UCSD-AML1 (cell line): ENCODE measurements at regions not wholly inside any gene's neighbourhood (a gene's known extent, or its start where the extent isn't known, plus 50 kb on each side); places are given as distances from the start of the nearest gene placed in this dataset.

Experiments
- DNase-seq: peaks from one replicate; lab custom pipeline; 2025; ENCODE audit not compliant: unreplicated experiment; lab: John Stamatoyannopoulos, UW

DNA sequence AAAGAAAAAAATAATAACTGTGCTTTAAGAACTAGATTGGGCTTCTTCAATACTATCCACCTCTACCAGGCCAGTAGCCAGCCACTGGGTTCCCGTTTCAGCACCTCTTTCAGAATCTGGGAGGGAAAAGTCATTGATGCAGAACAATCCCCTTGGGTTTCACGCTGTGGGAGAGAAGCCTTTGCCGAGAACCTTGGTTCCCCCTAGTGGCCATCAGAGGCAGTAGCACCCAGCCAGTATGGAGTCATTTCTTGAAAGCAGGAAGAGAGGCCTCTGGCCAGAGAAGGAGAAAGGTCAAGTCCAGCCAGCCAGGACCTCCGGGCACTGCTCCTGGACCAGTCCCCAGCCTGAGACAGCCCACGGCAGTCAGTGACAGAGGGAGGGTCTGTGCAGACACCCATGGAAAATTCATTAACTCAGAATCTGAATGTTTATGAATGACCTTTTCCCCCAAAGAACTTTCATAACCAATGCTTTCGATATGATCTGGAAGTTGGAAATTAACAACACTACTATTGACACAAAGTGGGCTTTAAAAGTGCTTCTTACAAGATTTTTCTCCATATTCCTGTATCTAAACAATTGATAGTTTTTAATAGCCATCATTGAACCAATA, 51.2 kb upstream of the CDH5 start:
- DNase-seq, result peak; percentile 41

- DNase-seq, result no peak
Observed at GRCh38 chr16:66311306-66311705, 55.2 kb upstream of the CDH5 start.

DNA sequence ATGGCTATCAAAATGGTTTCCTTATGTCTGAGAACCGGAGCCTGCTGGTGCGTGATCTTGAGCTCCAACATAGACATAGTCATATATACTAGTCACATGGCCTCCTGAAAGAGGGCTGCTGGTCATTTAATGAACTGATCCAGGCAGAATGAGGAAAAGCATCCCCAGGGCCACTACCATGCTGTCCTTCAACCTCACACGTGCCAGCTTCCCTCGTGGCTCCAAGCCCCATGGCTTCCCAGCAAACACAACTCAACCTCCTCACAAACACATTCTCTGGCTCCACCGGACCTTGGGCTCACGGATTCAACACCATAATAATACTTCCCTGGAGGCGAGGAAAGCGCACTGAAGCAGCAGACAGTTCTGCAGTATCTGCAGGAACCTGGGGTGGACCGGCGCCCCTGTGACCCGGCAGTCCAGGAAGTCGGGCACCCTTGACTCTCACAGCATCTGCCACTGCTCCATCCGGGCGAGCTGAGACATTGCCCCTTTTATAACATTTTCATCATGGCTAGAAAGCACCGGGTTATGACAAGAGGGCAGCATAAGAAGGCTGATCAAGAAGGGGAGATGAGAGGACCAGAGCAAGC, 57.2 kb upstream of the CDH5 start:
- no peak for DNase-seq

DNA sequence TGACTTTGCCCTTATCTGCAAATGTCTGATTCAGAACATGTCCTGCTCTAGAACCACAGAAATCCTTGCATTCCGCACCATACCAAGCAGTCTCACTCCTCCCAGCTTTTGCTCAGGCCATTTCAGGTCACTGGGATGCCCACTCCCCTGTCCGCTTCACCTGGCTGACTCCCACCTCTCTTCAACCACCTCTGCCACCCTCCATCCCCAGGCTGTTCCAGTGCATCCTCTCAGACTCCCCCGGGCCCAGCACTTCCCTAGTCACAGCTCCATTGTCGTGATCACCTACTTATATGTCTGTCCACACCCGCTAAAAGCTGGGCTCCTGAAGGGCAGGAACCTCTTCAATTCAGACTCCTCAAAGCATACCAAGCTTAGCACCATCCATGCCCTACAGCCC, 58.4 kb upstream of the CDH5 start:
- no peak for DNase-seq

GRCh38 chr16:66306366-66307150, 59.9 kb upstream of the CDH5 start:
- DNase-seq, result no peak

- DNase-seq, result no peak
Observed at GRCh38 chr16:66304961-66305360, 61.5 kb upstream of the CDH5 start.

GRCh38 chr16:66304151-66304550, 62.3 kb upstream of the CDH5 start:
- no peak for DNase-seq

GRCh38 chr16:66300501-66300900, 66.0 kb upstream of the CDH5 start:
- no peak for DNase-seq

DNA sequence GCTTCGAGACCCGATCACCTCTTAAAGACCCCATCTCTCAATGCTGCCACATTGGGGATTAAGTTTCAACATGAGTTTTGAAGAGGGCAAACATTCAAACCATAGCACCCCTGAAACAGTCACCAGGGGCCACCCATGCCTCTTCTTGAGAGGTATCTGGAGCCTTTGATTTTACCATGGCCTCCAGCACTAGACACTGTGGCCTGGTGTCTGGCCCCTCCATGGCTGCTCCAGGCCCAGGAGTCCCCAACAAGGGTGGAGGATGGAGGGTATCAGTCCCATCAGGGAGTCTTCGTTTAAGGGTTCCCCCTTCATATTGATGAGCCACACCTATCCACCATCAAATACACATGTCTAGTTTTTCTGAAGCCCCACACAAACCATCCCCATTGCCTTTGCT, 66.5 kb upstream of the CDH5 start:
- no peak for DNase-seq

GRCh38 chr16:66299349-66299748, 67.1 kb upstream of the CDH5 start:
- peak; percentile 31 for DNase-seq

DNA sequence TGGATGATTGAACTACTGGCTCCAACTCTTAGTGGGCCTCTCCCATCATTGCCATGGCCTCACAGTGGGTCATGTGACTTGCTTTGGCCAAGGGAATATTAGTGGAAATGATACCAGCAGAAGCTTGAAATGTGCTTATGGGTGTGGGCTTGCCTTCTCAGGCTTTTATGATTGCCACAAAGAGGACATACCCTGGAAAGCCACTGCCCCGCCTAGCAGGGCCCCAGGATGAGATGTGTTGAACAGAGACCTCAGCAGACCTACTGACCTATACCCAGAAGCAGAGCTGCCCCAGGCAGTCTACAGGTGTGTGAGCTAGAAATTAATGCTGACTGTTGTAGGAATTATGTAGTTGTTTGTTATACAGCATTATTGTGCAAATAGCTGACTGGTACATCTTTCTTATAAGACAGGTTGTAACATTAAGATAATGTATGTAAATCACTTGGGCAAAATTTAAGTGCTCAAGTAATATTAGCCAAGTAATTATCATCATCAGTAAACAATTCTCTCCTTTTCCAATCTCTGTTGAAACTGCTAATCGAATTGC, 67.8 kb upstream of the CDH5 start:
- DNase-seq, result no peak

DNA sequence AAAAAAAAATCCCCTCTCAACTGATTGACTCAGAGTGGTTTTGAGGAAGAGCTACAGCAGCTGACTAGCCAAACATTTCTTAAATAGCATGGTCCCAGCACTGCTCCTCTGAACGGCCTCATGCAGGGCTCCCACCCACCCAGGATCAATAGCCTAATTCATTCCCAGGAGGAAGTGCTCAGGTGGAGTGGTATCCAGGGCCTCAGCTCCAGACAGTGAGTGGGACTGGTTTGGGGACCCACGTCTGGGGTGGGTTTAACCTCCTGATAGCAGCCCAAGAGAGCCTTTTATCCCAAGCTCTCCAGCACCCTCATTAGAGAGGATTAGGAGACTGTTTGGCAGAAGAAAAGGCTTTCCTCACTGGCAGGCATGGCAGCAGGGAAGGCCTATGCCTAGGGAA, 68.5 kb upstream of the CDH5 start:
- DNase-seq, result no peak

DNA sequence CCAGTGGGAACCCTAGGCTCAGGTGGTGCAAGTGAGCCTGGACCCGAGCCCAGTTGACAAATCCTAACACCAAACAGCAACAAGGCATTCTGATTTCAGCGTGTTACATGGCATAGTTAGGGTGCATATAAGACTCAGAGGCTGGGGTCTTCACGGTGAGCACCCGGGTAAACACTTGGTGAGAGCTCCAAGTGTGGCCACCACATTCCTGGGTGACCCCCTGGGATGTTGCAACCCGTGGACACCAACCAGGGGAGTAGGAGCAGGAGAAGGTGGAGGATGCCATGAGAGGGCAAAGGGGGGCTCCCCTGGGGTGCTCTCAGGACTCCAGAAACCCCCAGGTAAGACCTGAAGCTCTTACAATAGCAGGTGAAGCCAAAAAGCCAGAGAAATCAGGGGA, 69.9 kb upstream of the CDH5 start:
- DNase-seq, result no peak

DNA sequence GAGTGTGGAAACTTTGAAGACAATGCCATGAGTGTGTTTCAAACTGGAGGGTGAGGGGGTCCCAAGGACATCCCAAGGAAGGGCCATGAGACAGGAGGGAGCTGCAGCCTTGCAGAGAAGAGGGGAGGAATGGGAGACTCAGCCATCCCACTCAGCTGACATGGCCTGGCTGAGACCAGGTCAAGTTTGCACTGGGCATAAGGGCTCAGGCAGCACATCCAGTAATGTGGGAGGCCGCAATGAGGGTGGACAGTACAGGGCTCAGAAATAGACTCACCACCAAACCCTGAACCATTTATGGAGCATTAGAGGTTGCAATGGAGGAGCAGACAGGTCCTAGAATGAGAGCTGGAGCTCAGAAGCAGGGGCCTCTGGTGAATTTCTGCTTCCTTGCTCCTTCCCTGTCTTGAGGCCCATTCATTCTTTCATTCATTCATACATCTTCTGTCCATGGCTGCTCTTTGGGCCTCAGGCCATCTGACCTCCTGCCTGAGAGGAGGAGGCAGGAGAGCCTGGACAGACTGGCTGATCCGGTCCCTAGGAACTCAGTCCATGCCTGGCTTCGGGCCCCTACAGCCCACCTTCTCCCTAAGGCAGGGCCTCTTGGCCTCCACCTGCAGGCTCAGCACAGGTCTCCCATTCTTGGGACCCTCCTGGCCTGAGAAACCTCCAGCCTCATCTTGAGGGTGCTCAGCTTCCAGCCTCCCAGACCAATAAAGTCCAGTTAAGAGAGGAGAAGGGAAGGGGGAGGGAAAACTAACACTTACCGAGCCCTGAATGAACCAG, 70.5 kb upstream of the CDH5 start:
- no peak for DNase-seq

- DNase-seq, result no peak
Observed at GRCh38 chr16:66295213-66295612, 71.3 kb upstream of the CDH5 start.

DNA sequence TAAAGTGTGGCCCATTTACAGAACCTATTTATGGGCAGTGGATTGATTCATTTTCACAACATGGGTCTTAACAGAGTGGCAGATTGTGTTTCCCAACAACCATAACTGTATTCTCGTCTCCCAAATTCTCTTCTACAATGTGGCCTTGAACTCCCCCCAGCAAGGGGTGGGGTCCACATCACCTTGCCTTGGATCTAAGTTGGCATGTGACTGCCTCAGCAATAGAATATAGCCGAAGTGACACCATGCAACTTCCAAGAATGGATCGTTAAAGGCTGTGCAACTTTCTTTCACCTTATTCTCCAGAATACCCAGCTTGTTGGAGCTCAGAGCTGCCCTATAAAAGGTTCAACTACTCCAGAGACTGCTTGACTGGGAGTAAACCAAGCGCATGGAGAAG, 72.0 kb upstream of the CDH5 start:
- DNase-seq, result no peak

DNA sequence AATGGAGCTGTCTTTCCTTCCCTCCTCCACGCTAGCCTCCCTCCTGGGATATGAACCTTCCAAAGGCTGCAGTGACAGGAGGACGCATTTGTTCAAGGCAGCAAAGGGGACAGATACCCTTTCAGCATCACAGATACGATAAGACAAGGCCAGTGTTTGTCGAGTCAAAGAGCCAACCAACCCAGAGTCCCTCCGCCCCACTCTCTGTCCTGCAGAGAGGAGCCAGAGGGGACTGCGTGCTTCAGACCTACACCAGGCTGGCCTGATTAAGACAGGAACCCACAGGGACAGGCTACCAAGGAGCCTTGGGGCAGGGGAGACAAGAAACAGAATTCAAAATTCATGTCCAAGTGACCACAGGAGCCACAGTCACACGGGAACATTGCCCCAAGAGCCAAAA, 72.6 kb upstream of the CDH5 start:
- no peak for DNase-seq

GRCh38 chr16:66293207-66293735, 73.2 kb upstream of the CDH5 start:
- DNase-seq, result peak; percentile 24

GRCh38 chr16:66292241-66292935, 74.1 kb upstream of the CDH5 start:
- no peak for DNase-seq

- DNase-seq, result no peak
Observed at GRCh38 chr16:66291833-66292232, 74.7 kb upstream of the CDH5 start.

GRCh38 chr16:66290431-66290830, 76.1 kb upstream of the CDH5 start:
- no peak for DNase-seq
